ENCODE measurements at regions not wholly inside any gene's neighbourhood (a gene's known extent, or its start where the extent isn't known, plus 50 kb on each side); places are given as distances from the start of the nearest gene placed in this dataset.
"Not testable (repeated sequence)": the region's sequence is repeated elsewhere in the genome, so short reads cannot be mapped to it uniquely, and the experiment has no call there.

DNA sequence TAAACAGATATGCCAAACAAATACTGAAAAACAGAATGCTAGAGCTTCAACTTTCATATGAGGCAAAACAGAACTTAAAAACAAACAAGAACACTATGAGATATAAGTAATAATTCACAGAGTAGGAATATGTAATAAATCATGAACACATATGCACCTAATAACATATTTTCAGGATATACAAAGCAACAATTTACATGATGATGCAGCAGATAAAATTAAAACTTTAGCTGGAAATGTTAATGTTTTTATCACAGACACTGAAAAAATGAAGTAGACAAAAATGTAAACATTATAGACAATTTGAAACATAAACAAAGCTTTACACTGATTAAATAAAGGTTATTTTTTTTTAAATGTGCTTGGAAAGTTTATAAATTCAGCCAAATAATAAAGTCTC lies 443.1 kb upstream of the NFIA start:
- no peak for DNase-seq

- no peak for DNase-seq
Observed at GRCh38 chr1:60637651-60638050, 444.7 kb upstream of the NFIA start.

- DNase-seq = no peak
Observed at GRCh38 chr1:60636946-60637345, 445.4 kb upstream of the NFIA start.

- DNase-seq = no peak
Observed at GRCh38 chr1:60634106-60634505, 448.3 kb upstream of the NFIA start.

GRCh38 chr1:60622486-60622885 lies 459.9 kb upstream of the NFIA start:
- no peak for DNase-seq

DNA sequence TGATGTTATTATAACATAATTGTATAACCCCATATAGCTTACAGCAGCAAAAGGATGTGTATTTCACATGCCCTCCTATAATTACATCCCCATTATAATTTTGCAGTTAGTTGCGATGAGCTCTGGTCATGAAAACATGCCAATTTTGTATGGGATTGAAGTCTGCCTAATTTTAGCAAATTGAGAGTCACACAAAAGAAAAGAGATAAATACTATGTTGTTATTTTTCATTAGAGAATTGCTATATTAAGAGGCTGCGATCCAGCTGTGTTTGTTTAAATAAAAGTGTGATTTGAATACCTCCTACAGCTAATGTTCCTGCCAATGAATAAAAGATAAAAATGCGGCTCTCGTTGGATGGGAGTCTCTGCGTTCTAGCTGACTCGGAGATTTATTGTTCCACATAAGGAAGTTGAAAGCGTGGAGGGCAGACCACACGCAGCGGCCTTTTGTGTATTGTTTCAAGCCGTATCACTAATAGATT lies 461.0 kb upstream of the NFIA start:
- DNase-seq = no peak

- no peak for DNase-seq
Observed at GRCh38 chr1:60620087-60620486, 462.3 kb upstream of the NFIA start.

DNA sequence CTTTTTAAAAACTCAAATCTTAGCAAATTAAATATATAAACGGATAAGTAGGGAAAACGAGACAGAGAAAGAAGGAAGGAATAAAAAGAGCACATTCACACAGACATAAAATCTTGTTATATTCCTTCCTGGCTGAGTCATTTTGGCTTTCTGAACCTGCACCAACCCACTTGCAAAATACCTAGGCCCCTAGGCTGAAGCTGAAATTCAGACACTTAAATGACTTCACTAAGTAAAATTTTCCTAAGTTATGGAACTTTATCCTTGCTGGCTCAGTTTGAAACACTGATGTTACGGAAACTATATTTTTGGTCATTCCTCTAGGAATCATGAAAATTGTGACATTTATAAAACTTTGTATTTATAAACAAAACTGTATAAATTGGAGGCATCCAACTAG lies 462.8 kb upstream of the NFIA start:
- no peak for DNase-seq

DNA sequence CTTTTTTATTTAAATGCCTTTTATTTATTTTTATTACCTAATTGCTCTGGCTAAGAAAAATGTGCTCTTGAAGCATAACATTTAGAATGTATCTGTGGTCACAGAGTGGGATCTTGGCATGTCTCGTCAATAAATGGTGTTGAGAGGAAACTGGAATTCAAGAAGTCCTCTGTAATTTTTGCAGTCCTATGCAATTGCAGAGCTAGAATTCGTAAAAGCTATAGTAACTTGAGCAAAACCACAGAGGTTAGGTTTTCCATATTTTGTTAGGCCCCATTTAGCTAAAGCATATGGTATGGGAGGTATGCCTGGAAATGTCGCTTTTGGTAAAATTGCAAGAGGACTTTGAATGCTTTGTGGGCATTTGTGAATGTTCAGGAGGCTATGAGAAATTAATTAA lies 466.7 kb upstream of the NFIA start:
- DNase-seq = no peak

GRCh38 chr1:60612790-60613189 lies 469.6 kb upstream of the NFIA start:
- DNase-seq = no peak

DNA sequence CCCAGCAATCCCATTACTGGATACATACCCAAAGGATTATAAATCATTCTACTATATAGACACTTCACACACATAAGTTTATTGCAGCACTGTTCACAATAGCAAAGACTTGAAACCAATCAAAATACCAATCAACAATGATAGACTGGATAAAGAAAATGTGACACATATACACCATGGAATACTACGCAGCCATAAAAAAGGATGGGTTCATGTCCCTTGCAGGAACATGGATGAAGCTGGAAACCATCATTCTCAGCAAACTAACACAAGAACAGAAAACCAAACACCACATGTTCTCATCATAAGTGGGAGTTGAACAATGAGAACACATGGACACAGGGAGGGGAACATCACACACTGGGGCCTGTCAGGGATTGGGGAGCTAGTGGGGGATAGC lies 475.4 kb upstream of the NFIA start:
- not testable (repeated sequence) for DNase-seq

DNA sequence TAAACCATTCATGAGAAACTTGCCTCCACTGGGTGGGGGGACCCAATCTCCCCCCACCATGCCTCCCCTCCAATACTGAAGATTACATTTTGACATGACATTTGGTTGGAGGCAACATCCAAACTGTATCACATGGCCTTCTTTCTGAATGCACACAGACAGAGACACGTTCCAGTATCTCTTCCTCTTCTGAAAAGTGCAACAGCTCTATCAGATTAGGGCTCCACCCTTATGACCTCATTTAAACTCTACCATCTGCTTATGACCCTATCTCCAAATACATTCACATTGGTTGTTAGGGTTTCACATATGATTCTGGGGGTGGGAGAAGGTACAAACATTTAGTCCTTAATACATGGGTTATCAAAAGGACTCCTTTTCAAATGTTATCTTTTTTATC lies 481.8 kb upstream of the NFIA start:
- DNase-seq = no peak

GRCh38 chr1:60599574-60599973 lies 482.8 kb upstream of the NFIA start:
- no peak for DNase-seq

DNA sequence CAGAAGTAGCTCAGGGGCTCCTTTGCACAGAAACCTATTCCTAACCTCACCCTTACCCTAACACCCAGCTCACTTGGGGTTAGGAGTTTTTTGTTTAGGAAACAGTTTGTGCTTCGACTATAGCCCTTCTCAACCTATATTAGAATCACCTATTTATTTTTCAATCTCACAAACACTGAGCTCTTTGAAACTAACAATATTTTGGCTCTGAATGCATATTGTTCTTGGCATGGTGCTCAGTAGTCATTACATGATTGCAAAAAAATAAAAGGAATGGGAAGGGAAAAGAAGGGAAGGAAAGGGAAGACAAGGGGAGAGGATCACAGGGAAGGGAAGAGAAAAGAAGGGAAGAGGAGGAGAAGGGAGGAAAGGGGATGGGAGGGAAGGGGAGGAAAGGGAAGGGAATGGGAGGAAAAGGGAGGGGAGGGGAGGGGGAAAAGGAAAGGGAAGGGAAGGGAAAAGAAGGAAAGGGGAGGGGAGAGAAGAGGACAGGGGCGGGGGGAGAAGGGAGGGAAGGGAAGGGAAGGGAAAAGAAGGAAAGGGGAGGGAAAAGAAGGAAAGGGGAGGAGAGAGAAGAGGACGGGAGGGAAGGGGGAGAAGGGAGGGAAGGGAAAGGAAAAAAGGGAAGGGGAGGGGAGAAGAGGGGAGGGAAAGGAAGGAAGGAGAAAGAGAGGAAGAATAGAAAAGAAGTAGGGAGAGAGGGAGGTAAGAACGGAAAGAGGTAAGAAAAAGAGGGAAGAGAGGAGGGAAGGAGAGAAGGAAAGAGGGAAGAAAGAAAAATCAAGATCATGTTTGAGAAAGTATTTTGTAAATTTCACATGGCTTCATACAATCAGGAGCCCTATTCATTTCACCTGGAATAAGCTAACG lies 484.1 kb upstream of the NFIA start:
- DNase-seq = no peak

DNA sequence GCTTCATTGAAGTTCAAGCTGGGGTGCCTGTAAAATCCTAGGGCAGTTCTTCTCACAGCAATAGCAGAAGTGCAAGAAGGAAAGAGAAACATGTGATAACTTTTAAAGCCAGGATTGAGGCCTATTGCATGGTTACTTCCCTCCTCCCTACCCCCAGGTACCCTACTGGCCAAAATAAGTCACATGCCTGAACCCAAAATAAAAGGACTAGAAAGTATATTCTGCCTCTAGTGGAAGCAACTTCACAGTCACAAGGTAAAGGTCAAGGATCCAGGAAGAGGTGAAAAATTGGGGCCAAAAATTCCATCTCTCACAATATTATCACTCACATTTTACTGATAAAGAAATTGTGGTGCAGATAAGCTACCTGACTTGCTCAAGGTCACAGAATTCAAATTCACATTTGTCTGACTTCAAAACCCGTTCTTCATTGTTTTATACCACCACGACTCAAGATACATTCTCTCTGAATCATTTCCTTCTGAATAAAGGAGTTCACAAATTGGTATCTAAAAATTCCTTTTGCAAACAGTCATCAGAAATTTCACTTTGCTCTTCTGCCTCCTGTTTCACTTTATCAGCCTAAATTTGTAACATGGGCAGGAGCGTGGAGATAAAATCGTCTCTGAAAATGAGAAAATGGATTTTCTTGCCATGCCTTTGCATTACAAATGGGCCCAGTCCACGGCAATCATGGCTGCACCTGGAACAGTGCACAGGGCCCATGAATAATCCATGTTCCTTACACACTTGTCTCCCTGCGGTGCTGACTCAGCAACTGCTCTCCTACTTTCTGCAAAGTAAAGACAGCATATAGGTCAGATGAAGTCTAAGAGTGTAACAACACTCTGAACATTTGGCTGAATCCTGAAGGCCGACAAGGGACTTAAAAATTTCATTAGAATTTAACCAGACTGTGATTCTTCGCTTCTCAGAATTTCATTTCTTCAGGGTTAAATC lies 485.3 kb upstream of the NFIA start:
- no peak for DNase-seq

DNA sequence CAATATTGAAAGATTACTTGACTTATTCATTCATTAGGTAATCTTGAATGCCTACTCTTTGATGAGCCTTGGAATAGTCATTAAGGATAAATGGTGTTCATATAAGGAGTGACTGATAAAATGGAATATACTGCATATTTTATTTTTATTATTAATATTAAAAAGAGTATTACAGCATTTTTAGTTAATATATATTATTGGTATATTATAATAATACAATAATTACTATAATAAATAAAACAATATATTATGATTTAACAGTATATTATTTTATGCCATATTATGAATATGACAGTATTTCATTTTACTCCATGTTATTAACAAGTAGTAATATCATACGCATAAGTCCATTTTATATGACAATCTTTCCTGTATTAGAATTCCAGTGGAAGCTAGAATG lies 490.8 kb upstream of the NFIA start:
- DNase-seq = no peak

GRCh38 chr1:60589916-60590315 lies 492.4 kb upstream of the NFIA start:
- no peak for DNase-seq

- no peak for DNase-seq
Observed at GRCh38 chr1:60589046-60589748, 493.2 kb upstream of the NFIA start.

- DNase-seq = no peak
Observed at GRCh38 chr1:60584371-60584770, 498.0 kb upstream of the NFIA start.

DNA sequence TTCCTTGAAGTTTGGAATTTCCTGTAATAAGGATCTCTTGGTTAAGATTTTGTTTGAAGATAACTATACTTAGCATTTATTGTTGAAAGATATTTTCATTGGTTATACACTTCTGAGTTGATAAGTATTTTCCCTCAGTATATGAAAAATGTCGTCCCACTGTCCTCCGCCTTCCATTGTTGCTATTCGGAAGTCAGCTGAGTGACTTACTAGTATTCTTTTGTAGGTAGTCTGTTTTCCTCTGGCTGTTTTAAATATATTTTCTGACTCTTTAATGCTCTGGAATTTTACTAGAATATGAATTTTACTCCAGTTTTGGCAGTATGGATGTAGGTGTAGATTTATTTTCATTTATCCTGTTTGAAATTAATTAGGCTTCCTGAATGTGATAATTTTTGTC lies 498.7 kb upstream of the NFIA start:
- no peak for DNase-seq

GRCh38 chr1:60581455-60582220 lies 500.7 kb upstream of the NFIA start:
- DNase-seq = no peak

- no peak for DNase-seq
Observed at GRCh38 chr1:60577029-60577428, 503.5 kb upstream of the C1orf87 start.

Data from stimulated activated CD4-positive, alpha-beta T cell treated with anti-CD3 and anti-CD28 coated beads, Interleukin-2, amount 100 ng/mL, for 48 hours (primary cell).